OCI-LY3 (cell line): ENCODE measurements at regions not wholly inside any gene's neighbourhood (a gene's known extent, or its start where the extent isn't known, plus 50 kb on each side); places are given as distances from the start of the nearest gene placed in this dataset.

ENCODE experiments used
- H2AFZ ChIP-seq: fragments of 200-600, 300-600 bp; shearing (Covaris generic); 2 replicates; pipeline ENCODE4 v1.6.0; 2014; ENCODE audit warnings: antibody characterized with exemption, low read depth, low read length
- H3K27ac ChIP-seq: fragments of 200-600, 300-600 bp; sonication (generic); 2 replicates; pipeline ENCODE4 v1.5.1; 2014; ENCODE audit warnings: mild to moderate bottlenecking, low read length, moderate library complexity, mixed read lengths
- H3K27me3 ChIP-seq: fragments of 200-600, 300-600 bp; sonication (generic); 2 replicates; pipeline ENCODE4 v1.6.1; 2014; ENCODE audit warnings: low read depth, low read length, mixed read lengths
- H3K36me3 ChIP-seq: fragments of 200-600, 300-600 bp; sonication (generic); replicated peaks from 2 replicates; pipeline ENCODE3; 2014; ENCODE audit warnings: low read depth, low read length, mixed read lengths
- H3K4me1 ChIP-seq: fragments of 300-600, 200-600 bp; sonication (generic); 2 replicates; pipeline ENCODE4 v1.6.1; 2014; ENCODE audit warnings: low read length, mixed read lengths
- H3K4me2 ChIP-seq: fragments of 200-600, 300-600 bp; sonication (generic); 2 replicates; pipeline ENCODE4 v1.6.1; 2014; ENCODE audit warnings: low read length, mixed read lengths
- H3K4me3 ChIP-seq: fragments of 300-600, 200-600 bp; sonication (generic); 2 replicates; pipeline ENCODE4 v1.5.1; 2014; ENCODE audit warnings: antibody characterized with exemption, mild to moderate bottlenecking, low read length, moderate library complexity
- H3K79me2 ChIP-seq: fragments of 300-600, 200-600 bp; shearing (Covaris generic); 2 replicates; pipeline ENCODE4 v1.6.1; 2014; ENCODE audit warnings: mild to moderate bottlenecking, low read length, mixed read lengths
- H3K9ac ChIP-seq: fragments of 300-600, 200-600 bp; shearing (Covaris generic); 2 replicates; pipeline ENCODE4 v1.6.0; 2014; ENCODE audit warnings: mild to moderate bottlenecking, low read length, moderate library complexity
- H3K9me3 ChIP-seq: fragments of 200-600, 300-600 bp; shearing (Covaris generic); 2 replicates; pipeline ENCODE4 v1.6.1; 2014; ENCODE audit warnings: low read length, mixed read lengths; ENCODE audit not compliant: insufficient read depth
- H4K20me1 ChIP-seq: fragments of 200-600, 300-600 bp; sonication (generic); 2 replicates; pipeline ENCODE4 v1.6.1; 2016; ENCODE audit warnings: low read length, mixed read lengths; ENCODE audit not compliant: insufficient read depth
- CTCF ChIP-seq: fragments of 200-600, 300-600 bp; sonication (generic); IDR thresholded peaks from 2 replicates; pipeline ENCODE4 v1.5.1; 2014; ENCODE audit warnings: antibody characterized with exemption, low read length, low read depth
- EZH2phosphoT487 ChIP-seq: fragments of 200-600 bp; shearing (Covaris generic); IDR thresholded peaks from 2 replicates; pipeline ENCODE4 v1.6.1; 2018; ENCODE audit warnings: antibody characterized with exemption, mixed run types, low read depth

- Histone ChIP-seq H3K4me1 (no peaks in the 10 kb centered on the region), H3K4me2 (no peak overlapping the region), H3K9ac (no peak overlapping the region), H3K27me3 (peaks cover 5% of the 10 kb centered on the region; the same call in 1 of the 2 replicates), H3K79me2 (no peaks in the 10 kb centered on the region), H3K36me3 (no peaks in the 10 kb centered on the region), H3K27ac (no peak overlapping the region), H3K4me3 (no peak overlapping the region), H3K9me3 (no peaks in the 10 kb centered on the region), H2AFZ (no peak overlapping the region), H4K20me1 (no peaks in the 10 kb centered on the region)
- no peak for TF ChIP-seq CTCF
- TF ChIP-seq EZH2phosphoT487: no peak
These were observed 212.8 kb downstream of the FOXD2 start for GRCh38 chr1:47650611-47651010.

- H4K20me1 ChIP-seq: no peaks in the 10 kb centered on the region
- H3K4me3 ChIP-seq: no peak overlapping the region
- H3K79me2 ChIP-seq: no peaks in the 10 kb centered on the region
- TF ChIP-seq CTCF: no peak
- no peak overlapping the region for H2AFZ ChIP-seq
- H3K9me3 ChIP-seq: no peaks in the 10 kb centered on the region
- H3K36me3 ChIP-seq: no peaks in the 10 kb centered on the region
- H3K27me3 ChIP-seq: no peaks in the 10 kb centered on the region
- no peak overlapping the region for H3K9ac ChIP-seq
- H3K4me1 ChIP-seq: no peaks in the 10 kb centered on the region
- no peak overlapping the region for H3K27ac ChIP-seq
- H3K4me2 ChIP-seq: no peak overlapping the region
These were observed 213.7 kb downstream of the FOXD2 start for GRCh38 chr1:47651311-47652089.

GRCh38 chr1:47655521-47656300, 217.9 kb downstream of the FOXD2 start:
- H3K9ac ChIP-seq: no peak overlapping the region
- no peaks in the 10 kb centered on the region for H3K4me1 ChIP-seq
- H3K27me3 ChIP-seq: no peaks in the 10 kb centered on the region
- no peaks in the 10 kb centered on the region for H4K20me1 ChIP-seq
- H3K79me2 ChIP-seq: no peaks in the 10 kb centered on the region
- no peak for TF ChIP-seq CTCF
- TF ChIP-seq EZH2phosphoT487: no peak
- no peaks in the 10 kb centered on the region for H3K9me3 ChIP-seq
- H3K4me2 ChIP-seq: no peak overlapping the region
- no peaks in the 10 kb centered on the region for H3K36me3 ChIP-seq
- no peak overlapping the region for H3K4me3 ChIP-seq
- no peak overlapping the region for H2AFZ ChIP-seq
- H3K27ac ChIP-seq: no peak overlapping the region
